K562 (cell line): ENCODE measurements at regions not wholly inside any gene's neighbourhood (a gene's known extent, or its start where the extent isn't known, plus 50 kb on each side); places are given as distances from the start of the nearest gene placed in this dataset.

Experiments used
- BRD9 ChIP-seq: fragments of 450-650 bp; IDR thresholded peaks from 2 replicates; pipeline ENCODE4 v1.6.1; 2018; ENCODE audit warnings: low read depth; ENCODE audit not compliant: partially characterized antibody
- EGR1 ChIP-seq: fragments of 450-650 bp; conservative IDR thresholded peaks from 2 replicates; pipeline ENCODE4 v1.6.1; 2017; ENCODE audit warnings: mild to moderate bottlenecking
- FOXP1 ChIP-seq: sonication (generic); formaldehyde crosslinking; IDR thresholded peaks from 2 replicates; pipeline ENCODE4 v1.8.0; 2022; ENCODE audit warnings: mild to moderate bottlenecking, missing genetic modification reagents
- KDM4B ChIP-seq, 2 experiments: fragments of 450-650 bp in 1 of 2; sonication (generic) in 1 of 2; IDR thresholded peaks; 2 replicates each; pipeline ENCODE4 v1.6.1; 2016 to 2017; ENCODE audit warnings: borderline replicate concordance in 2 of 2, antibody characterized with exemption in 1 of 2, low read depth in 1 of 2, mild to moderate bottlenecking in 1 of 2
- POLR2G ChIP-seq: fragments of 200-400 bp; formaldehyde crosslinking; IDR thresholded peaks from 2 replicates; pipeline ENCODE4 v1.6.1; 2017; ENCODE audit warnings: low read depth, mild to moderate bottlenecking, antibody characterized with exemption, low read length, moderate library complexity
- PTRF ChIP-seq: fragments of 450-650 bp; IDR thresholded peaks from 2 replicates; pipeline ENCODE4 v1.6.1; 2016; ENCODE audit warnings: mild to moderate bottlenecking, missing genetic modification characterization, missing compliant biosample characterization
- SP1 ChIP-seq: sonication (generic); formaldehyde crosslinking; IDR thresholded peaks from 2 replicates; pipeline ENCODE4 v1.8.1; 2022; ENCODE audit warnings: mild to moderate bottlenecking, missing genetic modification reagents
- TAF1 ChIP-seq: IDR thresholded peaks from 2 replicates; pipeline ENCODE4 v1.6.1; 2011; ENCODE audit warnings: mild to moderate bottlenecking, low read length, moderate library complexity; ENCODE audit not compliant: insufficient read depth, control insufficient read depth, severe bottlenecking; ENCODE audit errors: extremely low read depth
- ZNF592 ChIP-seq: fragments of 450-650 bp; IDR thresholded peaks from 2 replicates; pipeline ENCODE4 v1.6.1; 2017; ENCODE audit warnings: antibody characterized with exemption, mild to moderate bottlenecking

DNA sequence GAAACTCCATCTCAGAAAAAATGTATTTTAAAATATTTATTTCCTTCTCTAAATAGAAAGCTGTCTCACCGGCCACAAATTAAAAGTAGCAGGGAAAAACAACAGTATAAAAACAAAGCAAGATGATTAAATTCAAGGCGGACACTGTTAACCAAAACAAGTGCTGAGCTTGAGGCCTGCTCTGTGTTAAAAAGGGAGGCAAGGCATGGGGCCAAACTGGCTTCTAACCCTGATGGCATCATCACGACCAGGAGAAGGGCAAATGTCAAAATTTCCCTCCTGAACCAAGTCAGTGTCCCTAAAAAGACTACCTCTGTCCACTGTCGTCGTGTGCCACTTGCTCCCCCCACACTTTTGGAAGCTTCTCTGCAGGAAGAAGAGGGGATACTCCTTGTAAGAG lies 116.1 kb downstream of the MSX2 start:
- no peak for TF ChIP-seq BRD9
- no peak for TF ChIP-seq PTRF (tag)
- no peak for TF ChIP-seq POLR2G
- TF ChIP-seq TAF1, result no peak
- TF ChIP-seq KDM4B (IDR thresholded peaks at IDR 0.05; ENCODE audit: borderline replicate concordance in 2 of 2, low read depth in 1 of 2), result no peak
- no peak for TF ChIP-seq SP1 (CRISPR knock-in tag)
- no peak for TF ChIP-seq FOXP1 (CRISPR knock-in tag)
- no peak for TF ChIP-seq ZNF592
- no peak for TF ChIP-seq EGR1
